ENCODE measurements at regions not wholly inside any gene's neighbourhood (a gene's known extent, or its start where the extent isn't known, plus 50 kb on each side); places are given as distances from the start of the nearest gene placed in this dataset.

DNA sequence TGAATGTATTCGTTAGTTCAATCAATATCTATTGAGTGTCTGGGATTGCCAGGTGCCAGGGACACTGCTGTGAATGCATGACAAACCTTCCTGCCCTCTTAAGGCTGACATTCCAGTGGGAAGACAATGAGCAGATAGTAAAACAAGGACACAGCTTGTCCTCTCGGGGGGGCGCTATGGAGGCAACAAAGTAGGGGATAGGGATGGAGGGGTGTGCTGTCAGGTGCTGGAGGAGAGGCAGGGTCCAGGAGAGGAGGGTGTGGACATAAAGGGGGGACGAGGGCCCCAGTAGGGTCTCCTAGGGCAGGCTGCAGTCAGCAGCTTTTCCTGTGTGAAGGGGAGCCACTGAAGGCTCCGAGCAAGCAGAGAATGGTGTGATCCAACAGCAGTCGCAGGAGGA is 198.2 kb upstream of the PDE10A start:
- TF ChIP-seq CTCF (IDR thresholded peaks at IDR 0.05) (no peak), ZFX (IDR thresholded peaks at IDR 0.05; ENCODE audit: borderline replicate concordance) (no peak)
